GM19463 (cell line): ENCODE measurements at regions not wholly inside any gene's neighbourhood (a gene's known extent, or its start where the extent isn't known, plus 50 kb on each side); places are given as distances from the start of the nearest gene placed in this dataset.

Source experiments
- ATAC-seq: cut with Tn5 transposase; IDR thresholded peaks from one replicate; pipeline ENCODE4 v1.9.1; 2021; ENCODE audit warnings: mild to moderate bottlenecking, moderate library complexity; ENCODE audit not compliant: unreplicated experiment

- peak; percentile 75 for ATAC-seq
These were observed 87.9 kb downstream of the CHST2 start for GRCh38 chr3:143207338-143207961.

GRCh38 chr3:143208976-143209714, 89.6 kb downstream of the CHST2 start:
- no peak for ATAC-seq

GRCh38 chr3:143209715-143210059, 90.1 kb downstream of the CHST2 start:
- no peak for ATAC-seq

GRCh38 chr3:143210141-143210540, 90.6 kb downstream of the CHST2 start:
- no peak for ATAC-seq

- ATAC-seq, result no peak
These were observed 95.5 kb downstream of the CHST2 start for GRCh38 chr3:143215059-143215458.
